GM21515 (cell line): ENCODE measurements at regions not wholly inside any gene's neighbourhood (a gene's known extent, or its start where the extent isn't known, plus 50 kb on each side); places are given as distances from the start of the nearest gene placed in this dataset.

ENCODE experiments used
- ATAC-seq: cut with Tn5 transposase; IDR thresholded peaks from one replicate; pipeline ENCODE4 v1.9.1; 2021; ENCODE audit not compliant: unreplicated experiment

GRCh38 chr4:4641661-4642495 is 100.0 kb upstream of the STX18 start:
- ATAC-seq: no peak

GRCh38 chr4:4641254-4641653 is 99.4 kb upstream of the STX18 start:
- no peak for ATAC-seq

GRCh38 chr4:4640692-4641091 is 98.8 kb upstream of the STX18 start:
- no peak for ATAC-seq

- no peak for ATAC-seq
These were observed 97.5 kb upstream of the STX18 start for GRCh38 chr4:4639370-4639769.

- peak; percentile 59 for ATAC-seq
These were observed 95.9 kb upstream of the STX18 start for GRCh38 chr4:4637710-4638109.

GRCh38 chr4:4633431-4633830 is 91.6 kb upstream of the STX18 start:
- no peak for ATAC-seq

- peak; percentile 78 for ATAC-seq
These were observed 89.3 kb upstream of the STX18 start for GRCh38 chr4:4631150-4631549.

- ATAC-seq: no peak
These were observed 86.1 kb upstream of the STX18 start for GRCh38 chr4:4627906-4628305.

GRCh38 chr4:4627111-4627510 is 85.3 kb upstream of the STX18 start:
- no peak for ATAC-seq

- ATAC-seq: no peak
These were observed 83.6 kb upstream of the STX18 start for GRCh38 chr4:4625488-4625887.

- ATAC-seq: no peak
These were observed 82.5 kb upstream of the STX18 start for GRCh38 chr4:4624276-4624897.

- no peak for ATAC-seq
These were observed 78.0 kb upstream of the STX18 start for GRCh38 chr4:4619821-4620220.

- ATAC-seq: no peak
These were observed 77.0 kb upstream of the STX18 start for GRCh38 chr4:4618847-4619246.

- no peak for ATAC-seq
These were observed 73.3 kb upstream of the STX18 start for GRCh38 chr4:4614925-4615678.

- no peak for ATAC-seq
These were observed 71.9 kb upstream of the STX18 start for GRCh38 chr4:4613641-4614286.

- no peak for ATAC-seq
These were observed 71.2 kb upstream of the STX18 start for GRCh38 chr4:4613126-4613465.

GRCh38 chr4:4610672-4611071 is 68.8 kb upstream of the STX18 start:
- no peak for ATAC-seq

GRCh38 chr4:4609622-4610334 is 67.9 kb upstream of the STX18 start:
- ATAC-seq: no peak

- ATAC-seq: no peak
These were observed 66.3 kb upstream of the STX18 start for GRCh38 chr4:4608214-4608537.

GRCh38 chr4:4607336-4608213 is 65.7 kb upstream of the STX18 start:
- ATAC-seq: no peak
